OCI-LY3 (cell line): ENCODE measurements at regions not wholly inside any gene's neighbourhood (a gene's known extent, or its start where the extent isn't known, plus 50 kb on each side); places are given as distances from the start of the nearest gene placed in this dataset.

ENCODE experiments used
- H2AFZ ChIP-seq: fragments of 200-600, 300-600 bp; shearing (Covaris generic); 2 replicates; pipeline ENCODE4 v1.6.0; 2014; ENCODE audit warnings: antibody characterized with exemption, low read depth, low read length
- H3K27ac ChIP-seq: fragments of 200-600, 300-600 bp; sonication (generic); 2 replicates; pipeline ENCODE4 v1.5.1; 2014; ENCODE audit warnings: mild to moderate bottlenecking, low read length, moderate library complexity, mixed read lengths
- H3K27me3 ChIP-seq: fragments of 200-600, 300-600 bp; sonication (generic); 2 replicates; pipeline ENCODE4 v1.6.1; 2014; ENCODE audit warnings: low read depth, low read length, mixed read lengths
- H3K36me3 ChIP-seq: fragments of 200-600, 300-600 bp; sonication (generic); replicated peaks from 2 replicates; pipeline ENCODE3; 2014; ENCODE audit warnings: low read depth, low read length, mixed read lengths
- H3K4me1 ChIP-seq: fragments of 300-600, 200-600 bp; sonication (generic); 2 replicates; pipeline ENCODE4 v1.6.1; 2014; ENCODE audit warnings: low read length, mixed read lengths
- H3K4me2 ChIP-seq: fragments of 200-600, 300-600 bp; sonication (generic); 2 replicates; pipeline ENCODE4 v1.6.1; 2014; ENCODE audit warnings: low read length, mixed read lengths
- H3K4me3 ChIP-seq: fragments of 300-600, 200-600 bp; sonication (generic); 2 replicates; pipeline ENCODE4 v1.5.1; 2014; ENCODE audit warnings: antibody characterized with exemption, mild to moderate bottlenecking, low read length, moderate library complexity
- H3K79me2 ChIP-seq: fragments of 300-600, 200-600 bp; shearing (Covaris generic); 2 replicates; pipeline ENCODE4 v1.6.1; 2014; ENCODE audit warnings: mild to moderate bottlenecking, low read length, mixed read lengths
- H3K9ac ChIP-seq: fragments of 300-600, 200-600 bp; shearing (Covaris generic); 2 replicates; pipeline ENCODE4 v1.6.0; 2014; ENCODE audit warnings: mild to moderate bottlenecking, low read length, moderate library complexity
- H3K9me3 ChIP-seq: fragments of 200-600, 300-600 bp; shearing (Covaris generic); 2 replicates; pipeline ENCODE4 v1.6.1; 2014; ENCODE audit warnings: low read length, mixed read lengths; ENCODE audit not compliant: insufficient read depth
- H4K20me1 ChIP-seq: fragments of 200-600, 300-600 bp; sonication (generic); 2 replicates; pipeline ENCODE4 v1.6.1; 2016; ENCODE audit warnings: low read length, mixed read lengths; ENCODE audit not compliant: insufficient read depth
- EZH2phosphoT487 ChIP-seq: fragments of 200-600 bp; shearing (Covaris generic); IDR thresholded peaks from 2 replicates; pipeline ENCODE4 v1.6.1; 2018; ENCODE audit warnings: antibody characterized with exemption, mixed run types, low read depth
- TF ChIP-seq, protein P1 (sequence below): fragments of 200-600, 300-600 bp; sonication (generic); IDR thresholded peaks from 2 replicates; pipeline ENCODE4 v1.5.1; 2014; ENCODE audit warnings: antibody characterized with exemption, low read length, low read depth

DNA sequence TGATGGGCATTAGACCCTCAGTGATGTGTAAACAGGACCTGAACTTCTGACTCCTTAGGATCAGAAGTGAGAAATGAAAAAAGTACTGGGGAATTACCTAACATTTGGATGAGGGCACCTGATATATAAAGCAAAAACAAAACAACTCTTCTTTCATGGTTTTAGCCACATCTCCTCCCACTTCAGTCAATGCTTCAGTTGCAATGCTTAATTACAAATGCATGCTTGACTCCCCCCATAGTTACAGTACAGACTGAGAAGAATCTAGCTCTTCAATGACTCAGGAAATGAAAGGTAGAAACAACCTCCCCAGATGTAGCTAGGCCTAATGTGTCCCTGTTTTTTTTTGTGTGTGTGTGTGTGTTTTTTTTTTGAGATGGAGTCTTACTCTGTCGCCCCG lies 276.8 kb upstream of the POU3F3 start:
- Histone ChIP-seq H3K4me1 (peaks cover 44% of the 10 kb centered on the region), H3K4me2 (peak overlapping the region; percentile 48), H3K4me3 (peak overlapping the region; percentile 27; the same call in 1 of the 2 replicates), H3K9ac (no peak overlapping the region), H3K27ac (0 out of 2 replicates have a peak overlapping the region, but pooled peaks have one; percentile 14), H3K36me3 (no peaks in the 10 kb centered on the region), H3K27me3 (no peaks in the 10 kb centered on the region), H3K9me3 (0 out of 2 replicates have a peak, but pooled peaks cover 4% of the 10 kb centered on the region), H2AFZ (no peak overlapping the region), H4K20me1 (no peaks in the 10 kb centered on the region), H3K79me2 (no peaks in the 10 kb centered on the region)
- TF ChIP-seq, protein P1, sequence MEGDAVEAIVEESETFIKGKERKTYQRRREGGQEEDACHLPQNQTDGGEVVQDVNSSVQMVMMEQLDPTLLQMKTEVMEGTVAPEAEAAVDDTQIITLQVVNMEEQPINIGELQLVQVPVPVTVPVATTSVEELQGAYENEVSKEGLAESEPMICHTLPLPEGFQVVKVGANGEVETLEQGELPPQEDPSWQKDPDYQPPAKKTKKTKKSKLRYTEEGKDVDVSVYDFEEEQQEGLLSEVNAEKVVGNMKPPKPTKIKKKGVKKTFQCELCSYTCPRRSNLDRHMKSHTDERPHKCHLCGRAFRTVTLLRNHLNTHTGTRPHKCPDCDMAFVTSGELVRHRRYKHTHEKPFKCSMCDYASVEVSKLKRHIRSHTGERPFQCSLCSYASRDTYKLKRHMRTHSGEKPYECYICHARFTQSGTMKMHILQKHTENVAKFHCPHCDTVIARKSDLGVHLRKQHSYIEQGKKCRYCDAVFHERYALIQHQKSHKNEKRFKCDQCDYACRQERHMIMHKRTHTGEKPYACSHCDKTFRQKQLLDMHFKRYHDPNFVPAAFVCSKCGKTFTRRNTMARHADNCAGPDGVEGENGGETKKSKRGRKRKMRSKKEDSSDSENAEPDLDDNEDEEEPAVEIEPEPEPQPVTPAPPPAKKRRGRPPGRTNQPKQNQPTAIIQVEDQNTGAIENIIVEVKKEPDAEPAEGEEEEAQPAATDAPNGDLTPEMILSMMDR: no peak
- TF ChIP-seq EZH2phosphoT487: no peak

DNA sequence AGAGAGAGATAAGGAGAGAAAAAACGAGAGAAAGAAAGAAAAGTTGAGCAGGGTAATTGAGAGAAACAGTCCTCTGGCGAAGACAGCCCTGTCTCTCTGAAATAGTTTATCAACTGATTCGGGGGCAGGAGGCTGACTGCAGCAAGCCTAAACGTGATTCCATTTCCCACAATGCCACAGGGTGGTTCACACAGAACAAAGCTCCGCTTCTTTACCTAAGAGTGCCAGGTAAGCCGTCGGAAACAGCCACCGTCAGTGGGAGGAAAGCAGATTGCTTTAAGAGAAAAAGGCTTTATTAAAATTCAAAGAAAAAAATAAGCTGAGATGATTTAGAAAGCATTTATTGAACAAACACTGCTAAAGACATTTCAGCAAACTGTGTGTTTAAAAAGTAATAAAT lies 271.4 kb upstream of the POU3F3 start:
- Histone ChIP-seq H3K27ac (no peak overlapping the region), H4K20me1 (no peaks in the 10 kb centered on the region), H3K4me3 (no peak overlapping the region), H2AFZ (no peak overlapping the region), H3K36me3 (no peaks in the 10 kb centered on the region), H3K4me2 (no peak overlapping the region), H3K27me3 (no peaks in the 10 kb centered on the region), H3K9me3 (0 out of 2 replicates have a peak, but pooled peaks cover 4% of the 10 kb centered on the region), H3K9ac (no peak overlapping the region), H3K79me2 (no peaks in the 10 kb centered on the region), H3K4me1 (peaks cover 11% of the 10 kb centered on the region)
- TF ChIP-seq EZH2phosphoT487: no peak
- TF ChIP-seq, protein P1: no peak

DNA sequence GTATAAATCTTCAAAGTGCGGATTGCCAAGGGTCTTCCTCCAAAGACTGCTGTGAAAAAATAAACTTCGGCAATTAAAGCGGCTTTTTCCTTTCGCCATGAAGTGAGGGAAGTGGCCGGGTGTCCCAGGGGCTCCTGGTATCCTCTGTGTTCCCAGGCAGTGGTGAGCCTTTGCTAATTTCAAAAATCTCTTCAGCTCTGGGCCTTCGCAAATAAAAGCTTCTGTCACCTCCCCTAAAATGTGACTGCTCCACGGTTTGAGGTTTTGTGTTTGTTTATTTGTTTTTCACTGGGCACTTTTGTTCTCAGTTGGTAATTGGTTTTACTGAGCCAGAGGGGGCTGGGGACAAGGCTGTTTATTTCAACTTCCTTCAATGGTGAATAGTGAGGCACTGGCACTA lies 270.1 kb upstream of the POU3F3 start:
- H3K27ac ChIP-seq: no peak overlapping the region
- TF ChIP-seq, protein P1: no peak
- no peaks in the 10 kb centered on the region for H3K9me3 ChIP-seq
- H3K27me3 ChIP-seq: no peaks in the 10 kb centered on the region
- H3K36me3 ChIP-seq: no peaks in the 10 kb centered on the region
- H2AFZ ChIP-seq: no peak overlapping the region
- H3K9ac ChIP-seq: no peak overlapping the region
- no peaks in the 10 kb centered on the region for H4K20me1 ChIP-seq
- H3K4me3 ChIP-seq: no peak overlapping the region
- H3K4me1 ChIP-seq: no peaks in the 10 kb centered on the region
- H3K79me2 ChIP-seq: no peaks in the 10 kb centered on the region
- no peak overlapping the region for H3K4me2 ChIP-seq

DNA sequence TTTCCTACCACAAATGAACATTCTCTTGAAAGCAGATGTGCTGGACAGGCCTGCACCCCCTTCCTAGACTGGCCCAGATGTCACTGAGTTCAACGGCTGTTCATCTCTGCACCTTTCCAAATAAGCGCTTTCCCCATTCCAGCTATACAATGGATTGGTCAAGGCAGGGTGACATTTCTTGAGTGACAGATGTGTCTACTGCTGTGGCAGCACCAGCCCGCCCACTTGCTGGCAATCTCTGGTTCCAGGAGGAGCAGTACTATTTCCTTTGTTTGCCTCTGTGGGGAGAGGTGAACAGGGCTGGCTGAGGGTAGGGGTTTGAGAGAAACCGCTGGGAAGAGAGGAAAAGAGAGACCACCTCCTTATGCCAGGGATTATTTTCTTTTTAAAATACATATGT lies 269.5 kb upstream of the POU3F3 start:
- H3K36me3 ChIP-seq: no peaks in the 10 kb centered on the region
- no peak overlapping the region for H3K27ac ChIP-seq
- TF ChIP-seq, protein P1: no peak
- TF ChIP-seq EZH2phosphoT487: no peak
- H3K4me2 ChIP-seq: no peak overlapping the region
- no peaks in the 10 kb centered on the region for H4K20me1 ChIP-seq
- no peak overlapping the region for H2AFZ ChIP-seq
- H3K27me3 ChIP-seq: no peaks in the 10 kb centered on the region
- no peak overlapping the region for H3K4me3 ChIP-seq
- H3K79me2 ChIP-seq: no peaks in the 10 kb centered on the region
- H3K9ac ChIP-seq: no peak overlapping the region
- H3K9me3 ChIP-seq: no peaks in the 10 kb centered on the region
- H3K4me1 ChIP-seq: no peaks in the 10 kb centered on the region
